ENCODE measurements at regions not wholly inside any gene's neighbourhood (a gene's known extent, or its start where the extent isn't known, plus 50 kb on each side); places are given as distances from the start of the nearest gene placed in this dataset.
A peak's percentile ranks its signal among the peaks of the same experiment; 100 is the strongest.

DNA sequence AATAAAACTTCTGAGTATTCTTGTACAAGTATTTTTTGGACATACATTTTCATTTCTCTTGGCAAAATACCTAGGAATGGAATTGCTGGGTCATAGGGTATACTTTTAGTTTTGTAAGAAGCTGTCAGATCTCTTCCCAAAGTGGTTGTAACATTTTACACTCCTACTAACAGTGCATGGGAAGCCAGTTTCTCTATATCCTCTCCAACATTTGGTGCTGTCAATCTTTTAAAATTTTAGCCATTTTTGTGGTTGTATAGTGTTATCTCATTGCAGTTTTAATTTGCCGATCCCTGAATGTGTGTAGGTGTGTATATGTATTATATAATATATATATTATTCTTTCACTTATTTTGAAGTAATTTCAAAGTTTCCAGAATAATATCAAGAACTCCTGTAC, 63.1 kb upstream of the TMEM178A start:
- no peak for DNase-seq (ENCODE audit: low spot score)
- Mint-ChIP-seq H3K4me1 (ENCODE audit: low read depth) (peaks cover 15% of the 10 kb centered on the region), H3K27ac (no peak overlapping the region), H3K9me3 (no peaks in the 10 kb centered on the region), H3K4me3 (ENCODE audit: low read depth) (no peak overlapping the region), H3K36me3 (ENCODE audit: low read depth) (no peaks in the 10 kb centered on the region), H3K27me3 (ENCODE audit: low read depth) (peaks cover 21% of the 10 kb centered on the region)
- intact Hi-C loops (cut with micrococcal nuclease): loop anchor here (1.0 to 5.0 kb wide), 3 partner anchors 89 to 225 kb away; no protein-coding TSS in a partner anchor

DNA sequence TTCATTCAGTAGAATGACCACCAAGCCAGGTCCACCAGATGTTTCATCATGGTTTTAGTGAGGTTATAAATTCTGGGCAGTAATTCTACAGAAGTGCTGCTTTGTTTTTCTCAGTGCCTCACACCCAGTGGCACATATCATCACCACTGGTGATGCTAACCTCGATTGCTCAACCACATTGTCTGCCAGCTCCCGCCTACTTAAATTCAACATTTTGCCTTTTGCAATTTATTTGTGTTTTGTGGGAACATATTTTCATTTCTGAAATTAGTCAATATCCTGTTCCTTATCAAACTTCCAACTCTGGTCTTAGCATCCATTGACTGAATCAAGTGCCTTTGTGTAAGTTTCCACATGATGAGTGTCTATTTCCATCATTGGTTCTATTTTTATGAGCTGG, 62.3 kb upstream of the TMEM178A start:
- Mint-ChIP-seq H3K4me1 (ENCODE audit: low read depth) (peaks cover 15% of the 10 kb centered on the region), H3K4me3 (ENCODE audit: low read depth) (no peak overlapping the region), H3K27ac (peak overlapping the region; percentile 37), H3K27me3 (ENCODE audit: low read depth) (peaks cover 23% of the 10 kb centered on the region), H3K9me3 (no peaks in the 10 kb centered on the region), H3K36me3 (ENCODE audit: low read depth) (no peaks in the 10 kb centered on the region)
- intact Hi-C loops (cut with micrococcal nuclease): loop anchor here (1.0 to 5.0 kb wide), 3 partner anchors 90 to 226 kb away; no protein-coding TSS in a partner anchor
- DNase-seq (ENCODE audit: low spot score): no peak

DNA sequence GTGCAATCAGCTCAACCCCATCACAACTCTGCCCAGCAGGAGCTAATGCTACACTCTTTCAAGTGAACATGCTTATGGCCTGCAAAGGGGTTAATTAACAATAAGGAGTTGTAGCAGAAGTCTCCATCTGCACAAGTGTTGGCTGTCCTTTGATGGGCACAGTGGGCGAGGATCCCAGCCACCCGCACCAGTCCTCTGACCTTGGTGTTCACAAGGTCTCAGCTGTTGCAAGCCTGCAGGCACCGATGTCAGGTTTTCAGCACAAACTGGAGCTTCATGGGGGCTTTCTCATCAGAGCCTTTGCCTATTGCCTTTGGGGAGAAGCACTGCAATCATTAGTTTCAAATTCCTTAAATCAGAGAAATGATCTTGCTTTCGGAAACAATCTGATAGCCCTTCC, 60.9 kb upstream of the TMEM178A start:
- Mint-ChIP-seq H3K36me3 (ENCODE audit: low read depth) (no peaks in the 10 kb centered on the region), H3K27ac (no peak overlapping the region), H3K27me3 (ENCODE audit: low read depth) (peaks cover 22% of the 10 kb centered on the region), H3K9me3 (no peaks in the 10 kb centered on the region), H3K4me1 (ENCODE audit: low read depth) (peaks cover 15% of the 10 kb centered on the region), H3K4me3 (ENCODE audit: low read depth) (no peak overlapping the region)
- intact Hi-C loops (cut with micrococcal nuclease): loop anchor here (5.0 kb wide), 1 partner anchor 228 kb away; no protein-coding TSS in a partner anchor
- no peak for DNase-seq (ENCODE audit: low spot score)

DNA sequence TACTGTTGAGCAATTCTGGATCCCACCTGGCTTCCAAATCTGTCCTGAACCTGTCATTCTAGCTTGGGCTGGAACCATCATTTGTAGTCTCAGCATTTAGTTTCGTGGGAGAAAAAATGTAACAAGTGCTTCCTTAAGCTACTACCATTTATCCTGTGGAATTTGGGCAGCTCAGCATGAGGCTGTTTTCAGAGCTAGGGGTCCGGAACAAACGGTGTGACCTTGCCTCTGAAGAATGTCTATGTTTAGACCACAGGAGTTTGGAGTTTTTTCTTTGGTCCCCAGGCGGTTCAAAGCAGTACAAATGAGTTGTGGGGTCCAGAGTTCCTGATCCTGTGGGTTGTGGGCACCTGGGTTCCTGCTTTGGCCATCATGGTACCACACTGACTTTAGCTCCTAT, 59.1 kb upstream of the TMEM178A start:
- H3K27ac Mint-ChIP-seq: no peak overlapping the region
- no peak overlapping the region for H3K4me3 Mint-ChIP-seq (ENCODE audit: low read depth)
- peaks cover 15% of the 10 kb centered on the region for H3K4me1 Mint-ChIP-seq (ENCODE audit: low read depth)
- intact Hi-C loops (cut with micrococcal nuclease): no loop called here
- H3K9me3 Mint-ChIP-seq: no peaks in the 10 kb centered on the region
- no peaks in the 10 kb centered on the region for H3K36me3 Mint-ChIP-seq (ENCODE audit: low read depth)
- peaks cover 28% of the 10 kb centered on the region for H3K27me3 Mint-ChIP-seq (ENCODE audit: low read depth)
- DNase-seq (ENCODE audit: low spot score): no peak

DNA sequence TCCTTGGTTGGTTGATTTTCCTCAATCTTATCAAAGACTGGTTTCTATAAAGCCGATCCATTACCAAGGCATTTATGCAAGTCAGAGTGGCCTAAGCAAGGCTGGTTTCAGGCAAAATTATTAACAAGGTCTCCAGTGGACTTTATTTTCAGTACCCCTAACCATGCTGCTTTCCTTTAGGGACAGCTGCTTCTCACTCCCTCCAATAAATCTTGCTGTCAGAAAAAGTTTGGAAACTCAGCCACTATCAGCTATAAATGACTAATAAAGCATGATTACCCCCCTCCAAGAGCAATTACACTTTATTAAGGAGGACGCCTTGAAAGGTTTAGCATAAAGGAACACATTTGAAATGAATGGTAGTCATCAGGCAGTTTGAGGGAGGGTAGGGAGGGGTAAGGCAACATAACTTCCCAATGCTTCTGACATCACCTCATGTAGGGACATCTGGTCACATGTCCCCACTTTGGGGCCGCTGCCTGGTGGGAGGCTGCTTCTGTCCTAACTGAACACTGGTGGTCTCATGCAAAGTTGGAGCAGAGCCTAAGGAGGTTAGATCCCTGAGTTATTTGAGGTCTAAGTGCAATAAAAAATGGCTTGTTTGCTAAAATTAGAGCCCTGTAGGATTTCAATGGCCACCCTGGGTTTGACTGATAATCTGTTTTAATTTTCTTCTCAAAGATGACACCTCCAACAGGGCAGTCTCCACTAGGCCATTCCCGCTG, 58.0 kb upstream of the TMEM178A start:
- H3K36me3 Mint-ChIP-seq (ENCODE audit: low read depth): no peaks in the 10 kb centered on the region
- H3K9me3 Mint-ChIP-seq: no peaks in the 10 kb centered on the region
- no peak overlapping the region for H3K4me3 Mint-ChIP-seq (ENCODE audit: low read depth)
- no peak for DNase-seq (ENCODE audit: low spot score)
- peaks cover 34% of the 10 kb centered on the region for H3K27me3 Mint-ChIP-seq (ENCODE audit: low read depth)
- peaks cover 15% of the 10 kb centered on the region for H3K4me1 Mint-ChIP-seq (ENCODE audit: low read depth)
- intact Hi-C loops (cut with micrococcal nuclease): no loop called here
- H3K27ac Mint-ChIP-seq: no peak overlapping the region

DNA sequence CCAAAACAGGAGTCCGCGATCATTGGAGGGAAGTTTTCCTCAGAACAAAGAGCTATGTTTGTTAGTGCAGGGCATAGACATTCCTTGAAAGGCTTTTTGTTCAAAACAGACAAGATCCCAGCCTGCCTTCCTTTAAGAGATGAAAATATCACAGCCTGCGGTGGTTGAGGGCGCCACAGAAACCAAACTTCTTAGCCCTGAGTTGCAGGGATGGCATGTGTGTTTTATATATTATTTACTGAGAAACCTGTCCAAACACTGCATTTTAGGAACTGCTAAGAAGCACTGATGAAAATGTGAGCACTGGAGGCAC, 57.5 kb upstream of the TMEM178A start:
- no peaks in the 10 kb centered on the region for H3K36me3 Mint-ChIP-seq (ENCODE audit: low read depth)
- H3K27me3 Mint-ChIP-seq (ENCODE audit: low read depth): peaks cover 30% of the 10 kb centered on the region
- no peaks in the 10 kb centered on the region for H3K9me3 Mint-ChIP-seq
- intact Hi-C loops (cut with micrococcal nuclease): no loop called here
- peaks cover 11% of the 10 kb centered on the region for H3K4me1 Mint-ChIP-seq (ENCODE audit: low read depth)
- no peak overlapping the region for H3K27ac Mint-ChIP-seq
- DNase-seq (ENCODE audit: low spot score): no peak
- H3K4me3 Mint-ChIP-seq (ENCODE audit: low read depth): no peak overlapping the region

DNA sequence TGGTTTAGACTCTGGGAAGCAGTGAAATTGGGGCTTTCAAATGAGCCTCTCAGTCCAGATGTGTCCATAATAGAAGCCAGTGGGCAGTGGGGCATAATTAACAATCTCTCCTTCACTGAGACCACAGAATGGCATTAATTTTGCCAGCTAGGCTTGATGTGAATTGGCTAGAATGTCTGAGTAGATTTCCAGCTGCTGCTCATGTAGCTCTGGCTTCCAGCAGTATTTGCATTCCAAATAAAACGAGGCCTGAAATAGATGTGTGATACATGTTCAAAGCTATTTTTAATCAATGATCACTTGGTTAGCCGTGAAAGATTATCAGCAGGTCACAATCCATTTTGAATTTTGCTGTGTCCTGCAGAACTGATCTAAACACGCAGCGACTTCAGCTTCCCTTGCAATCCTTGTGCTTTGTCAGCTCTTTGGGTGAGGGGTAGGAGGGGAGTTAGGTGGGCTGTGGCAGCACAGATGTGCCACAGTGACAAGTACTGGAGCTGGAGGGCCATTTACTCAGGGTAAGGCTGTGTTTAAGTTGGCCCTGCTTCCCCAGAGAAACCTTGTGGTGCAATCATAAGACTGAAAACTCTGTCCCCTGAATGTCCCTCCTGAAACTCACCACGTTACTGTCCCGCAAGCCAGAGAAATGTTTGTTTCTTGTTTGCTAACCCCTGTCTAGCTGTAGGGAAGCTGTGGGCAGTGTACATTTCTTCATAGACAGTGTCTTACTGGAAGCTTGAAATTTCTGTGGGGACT, 56.9 kb upstream of the TMEM178A start:
- Mint-ChIP-seq H3K36me3 (ENCODE audit: low read depth) (no peaks in the 10 kb centered on the region), H3K4me1 (ENCODE audit: low read depth) (peaks cover 5% of the 10 kb centered on the region), H3K4me3 (ENCODE audit: low read depth) (no peak overlapping the region), H3K27ac (no peak overlapping the region), H3K27me3 (ENCODE audit: low read depth) (peaks cover 26% of the 10 kb centered on the region), H3K9me3 (no peaks in the 10 kb centered on the region)
- DNase-seq (ENCODE audit: low spot score): no peak
- intact Hi-C loops (cut with micrococcal nuclease): no loop called here

DNA sequence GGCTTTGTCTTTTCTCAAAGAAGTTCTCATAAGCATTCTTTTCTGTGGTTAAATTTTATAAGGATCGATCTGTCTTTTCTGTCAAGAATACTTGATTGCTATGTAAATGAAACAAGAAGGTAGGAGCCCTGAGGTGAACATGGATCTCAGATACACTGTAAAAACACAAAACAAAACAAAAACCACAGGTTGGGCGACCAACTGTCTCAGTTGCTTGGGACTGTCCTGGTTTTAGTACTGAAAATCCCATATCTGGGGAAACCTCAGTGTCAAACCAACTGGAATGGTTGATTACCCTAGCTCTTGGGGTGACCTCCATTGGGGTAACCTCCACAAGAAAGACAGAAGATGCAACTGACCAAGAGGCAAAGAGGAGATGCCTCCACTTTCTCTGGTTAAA, 55.8 kb upstream of the TMEM178A start:
- Mint-ChIP-seq H3K27me3 (ENCODE audit: low read depth) (peaks cover 29% of the 10 kb centered on the region), H3K4me3 (ENCODE audit: low read depth) (no peak overlapping the region), H3K4me1 (ENCODE audit: low read depth) (no peaks in the 10 kb centered on the region), H3K27ac (no peak overlapping the region), H3K36me3 (ENCODE audit: low read depth) (no peaks in the 10 kb centered on the region), H3K9me3 (no peaks in the 10 kb centered on the region)
- intact Hi-C loops (cut with micrococcal nuclease): no loop called here
- no peak for DNase-seq (ENCODE audit: low spot score)

DNA sequence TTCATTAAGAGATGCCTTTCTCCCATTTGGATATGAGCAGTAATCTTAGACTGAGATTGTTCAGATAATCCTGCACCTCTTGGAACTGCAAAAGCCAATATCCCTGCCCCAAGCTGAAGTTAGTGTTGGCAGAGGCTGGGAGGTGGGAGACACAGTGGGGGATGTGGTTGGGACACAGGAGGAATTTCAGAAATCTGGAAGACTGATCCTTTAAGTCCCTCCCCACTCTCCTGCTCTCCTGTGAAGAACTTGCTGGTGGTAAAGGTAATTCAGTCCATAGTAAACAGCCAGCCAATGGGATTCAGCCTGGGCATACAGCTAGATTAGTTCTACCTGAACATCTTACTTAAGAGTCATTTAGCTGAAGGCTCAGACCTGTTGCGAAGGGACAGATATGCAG, 50.0 kb upstream of the TMEM178A start:
- no peak overlapping the region for H3K4me3 Mint-ChIP-seq (ENCODE audit: low read depth)
- no peaks in the 10 kb centered on the region for H3K36me3 Mint-ChIP-seq (ENCODE audit: low read depth)
- no peak overlapping the region for H3K27ac Mint-ChIP-seq
- H3K9me3 Mint-ChIP-seq: no peaks in the 10 kb centered on the region
- peaks cover 47% of the 10 kb centered on the region for H3K27me3 Mint-ChIP-seq (ENCODE audit: low read depth)
- H3K4me1 Mint-ChIP-seq (ENCODE audit: low read depth): peaks cover 5% of the 10 kb centered on the region
- intact Hi-C loops (cut with micrococcal nuclease): no loop called here
- no peak for DNase-seq (ENCODE audit: low spot score)
